HL-60 (cell line): ENCODE measurements at regions not wholly inside any gene's neighbourhood (a gene's known extent, or its start where the extent isn't known, plus 50 kb on each side); places are given as distances from the start of the nearest gene placed in this dataset.

Experiments used
- DNase-seq, 2 experiments: peaks; one replicate each; pipeline ENCODE4 v3.0.0-alpha.2; 2010 to 2020; ENCODE audit warnings: low read depth in 1 of 2, low spot score in 1 of 2
- H3K27ac ChIP-seq: fragments of 250-450 bp; sonication (Bioruptor Pico); replicated peaks from 2 replicates; pipeline ENCODE4 v1.5.1; 2020; ENCODE audit warnings: mild to moderate bottlenecking, moderate library complexity
- H3K27me3 ChIP-seq: fragments of 250-450 bp; sonication (Bioruptor Pico); 2 replicates; pipeline ENCODE4 v1.5.1; 2021; ENCODE audit warnings: mild to moderate bottlenecking, moderate library complexity; ENCODE audit not compliant: insufficient read depth, poor library complexity, severe bottlenecking
- H3K4me3 ChIP-seq: replicated peaks from 2 replicates; pipeline ENCODE4 v1.5.1; 2011; ENCODE audit warnings: mild to moderate bottlenecking, control low read depth, low read length; ENCODE audit not compliant: insufficient read depth
- GABPA ChIP-seq: IDR thresholded peaks from 2 replicates; pipeline ENCODE4 v1.6.1; 2012; ENCODE audit warnings: low read depth
- POLR2AphosphoS5 ChIP-seq: IDR thresholded peaks from 2 replicates; pipeline ENCODE4 v1.6.1; 2012; ENCODE audit warnings: low read depth
- REST ChIP-seq: IDR thresholded peaks from 2 replicates; pipeline ENCODE4 v1.6.1; 2012; ENCODE audit warnings: low read depth; ENCODE audit not compliant: insufficient replicate concordance
- SPI1 ChIP-seq: IDR thresholded peaks from 2 replicates; pipeline ENCODE4 v1.6.1; 2012; ENCODE audit warnings: low read depth, mild to moderate bottlenecking, borderline replicate concordance
- TF ChIP-seq, protein P1 (sequence below): IDR thresholded peaks from one replicate; pipeline ENCODE4 v1.5.1; 2011; ENCODE audit warnings: low read length, control low read depth, inconsistent platforms; ENCODE audit not compliant: insufficient read depth

DNA sequence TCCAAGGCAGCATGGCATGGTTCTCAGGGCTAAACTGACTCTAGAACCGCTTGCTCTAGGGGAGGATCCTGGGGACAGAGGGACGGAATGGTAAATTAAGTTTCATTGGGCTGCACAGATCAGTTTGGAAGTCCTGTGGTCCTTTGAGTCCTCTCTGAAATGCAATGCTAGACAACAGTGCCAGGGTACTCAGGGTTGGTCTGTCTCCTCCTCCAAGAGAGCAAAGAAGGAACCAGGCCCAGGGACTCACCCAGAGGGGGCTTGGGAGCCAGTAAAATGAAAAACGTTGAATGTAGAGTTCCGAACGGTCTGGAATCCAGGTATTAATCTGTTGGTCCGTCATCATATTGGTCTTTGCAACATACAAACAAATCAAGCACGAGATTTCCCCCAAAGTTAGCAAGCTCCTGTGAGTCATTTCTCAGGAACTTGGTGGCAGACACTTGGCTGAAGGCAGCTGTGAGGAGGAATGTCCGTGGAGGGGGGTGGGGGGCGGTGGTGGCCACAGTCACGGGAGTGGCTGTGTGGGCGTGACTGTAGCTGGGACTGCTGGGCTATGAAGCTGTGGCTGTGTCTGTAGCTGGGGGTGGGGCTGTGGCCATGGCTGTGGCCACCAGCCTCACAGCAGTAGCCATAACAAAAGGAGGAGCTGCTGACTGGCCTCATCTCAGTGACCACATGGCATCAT lies 361.0 kb downstream of the SHQ1 start:
- TF ChIP-seq SPI1 (no peak), POLR2AphosphoS5 (no peak)
- TF ChIP-seq, protein P1, sequence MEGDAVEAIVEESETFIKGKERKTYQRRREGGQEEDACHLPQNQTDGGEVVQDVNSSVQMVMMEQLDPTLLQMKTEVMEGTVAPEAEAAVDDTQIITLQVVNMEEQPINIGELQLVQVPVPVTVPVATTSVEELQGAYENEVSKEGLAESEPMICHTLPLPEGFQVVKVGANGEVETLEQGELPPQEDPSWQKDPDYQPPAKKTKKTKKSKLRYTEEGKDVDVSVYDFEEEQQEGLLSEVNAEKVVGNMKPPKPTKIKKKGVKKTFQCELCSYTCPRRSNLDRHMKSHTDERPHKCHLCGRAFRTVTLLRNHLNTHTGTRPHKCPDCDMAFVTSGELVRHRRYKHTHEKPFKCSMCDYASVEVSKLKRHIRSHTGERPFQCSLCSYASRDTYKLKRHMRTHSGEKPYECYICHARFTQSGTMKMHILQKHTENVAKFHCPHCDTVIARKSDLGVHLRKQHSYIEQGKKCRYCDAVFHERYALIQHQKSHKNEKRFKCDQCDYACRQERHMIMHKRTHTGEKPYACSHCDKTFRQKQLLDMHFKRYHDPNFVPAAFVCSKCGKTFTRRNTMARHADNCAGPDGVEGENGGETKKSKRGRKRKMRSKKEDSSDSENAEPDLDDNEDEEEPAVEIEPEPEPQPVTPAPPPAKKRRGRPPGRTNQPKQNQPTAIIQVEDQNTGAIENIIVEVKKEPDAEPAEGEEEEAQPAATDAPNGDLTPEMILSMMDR = no peak
- H3K4me3 ChIP-seq = no peak overlapping the region
- DNase-seq = no peak
- no peaks in the 10 kb centered on the region for H3K27me3 ChIP-seq
- H3K27ac ChIP-seq = no peak overlapping the region

- Histone ChIP-seq H3K27me3 (no peaks in the 10 kb centered on the region), H3K4me3 (no peak overlapping the region), H3K27ac (no peak overlapping the region)
- DNase-seq = no peak
- TF ChIP-seq GABPA (no peak), REST (no peak), SPI1 (no peak), POLR2AphosphoS5 (no peak)
- TF ChIP-seq, protein P1 = no peak
These were observed 362.6 kb downstream of the SHQ1 start for GRCh38 chr3:72485641-72486040.

DNA sequence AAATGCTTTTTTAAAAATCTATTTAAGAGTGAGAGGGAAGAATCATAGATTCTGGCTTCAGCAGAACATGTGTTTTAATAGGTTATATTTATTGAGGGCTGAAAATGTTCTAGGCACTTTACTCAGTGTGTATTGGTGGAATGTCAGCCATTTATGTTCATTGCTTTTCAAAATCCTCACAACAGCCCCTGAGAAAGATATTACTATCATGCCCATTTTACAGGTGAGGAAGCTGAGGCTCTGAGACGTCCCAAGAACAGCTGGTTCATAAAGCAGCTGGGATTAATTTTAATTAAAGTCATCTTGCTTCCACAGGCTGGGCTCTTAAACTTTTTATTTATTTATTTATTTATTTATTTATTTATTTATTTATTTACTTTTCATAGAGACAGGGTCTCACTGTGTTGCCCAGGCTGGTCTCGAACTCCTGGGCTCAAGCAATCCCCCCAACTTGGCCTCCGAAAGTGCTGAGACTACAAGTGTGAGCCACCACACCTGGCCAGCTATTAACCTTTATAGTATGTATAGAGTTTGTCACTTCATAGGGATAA lies 364.6 kb downstream of the SHQ1 start:
- no peak for DNase-seq
- H3K27me3 ChIP-seq = no peaks in the 10 kb centered on the region
- H3K27ac ChIP-seq = no peak overlapping the region
- TF ChIP-seq SPI1 (no peak), REST (no peak), POLR2AphosphoS5 (no peak), GABPA (no peak)
- TF ChIP-seq, protein P1 = no peak
- H3K4me3 ChIP-seq = no peak overlapping the region
